Esophagus muscularis mucosa (tissue), 4 donors: ENCODE measurements at regions not wholly inside any gene's neighbourhood (a gene's known extent, or its start where the extent isn't known, plus 50 kb on each side); places are given as distances from the start of the nearest gene placed in this dataset.

Experiments
- DNase-seq: peaks from one replicate; pipeline ENCODE4 v3.0.0-alpha.2; 2017; ENCODE audit errors: extremely low spot score
- H3K27ac ChIP-seq, 4 donors: fragments of 200-600 bp; sonication (generic); replicated peaks in 1 of 4; 1 replicate in 3 of 4; 2 replicates in 1 of 4; pipeline ENCODE4 v1.5.1; 2016 to 2019; ENCODE audit warnings: mild to moderate bottlenecking in 1 of 4
- H3K27me3 ChIP-seq, 4 donors: fragments of 200-600 bp; sonication (generic); one replicate each; pipeline versions ENCODE4 v1.5.1 to v1.6.0; 2016 to 2019
- H3K36me3 ChIP-seq, 4 donors: fragments of 200-600 bp; sonication (generic); one replicate each; pipeline ENCODE4 v1.5.1; 2016 to 2019
- H3K4me1 ChIP-seq, 4 donors: fragments of 200-600 bp; sonication (generic); one replicate each; pipeline ENCODE4 v1.5.1; 2016 to 2019
- H3K4me3 ChIP-seq, 4 donors: fragments of 200-600 bp; sonication (generic); 1 replicate in 2 of 4; 2 replicates in 2 of 4; pipeline ENCODE4 v1.5.1; 2016 to 2019; ENCODE audit warnings: mild to moderate bottlenecking in 4 of 4, moderate library complexity in 1 of 4
- H3K9me3 ChIP-seq, 4 donors: fragments of 200-600 bp; sonication (generic); 1 replicate in 3 of 4; 2 replicates in 1 of 4; pipeline ENCODE4 v1.5.1; 2016 to 2019
- CTCF ChIP-seq, 3 experiments: fragments of 200-600 bp in 2 of 3; fragments of 450-650 bp in 1 of 3; sonication (generic) in 2 of 3; IDR thresholded peaks; one replicate each; pipeline ENCODE4 v1.5.1; 2017 to 2019; ENCODE audit warnings: antibody characterized with exemption in 3 of 3, mild to moderate bottlenecking in 2 of 3, moderate library complexity in 1 of 3
- EP300 ChIP-seq: sonication (generic); formaldehyde crosslinking; IDR thresholded peaks from one replicate; pipeline ENCODE4 v1.6.1; 2017; ENCODE audit warnings: antibody characterized with exemption
- POLR2A ChIP-seq: fragments of 450-650 bp; IDR thresholded peaks from one replicate; pipeline ENCODE4 v1.6.1; 2017; ENCODE audit warnings: antibody characterized with exemption, moderate library complexity, mild to moderate bottlenecking, low read depth
- POLR2AphosphoS5 ChIP-seq, 2 donors: sonication (generic); formaldehyde crosslinking; IDR thresholded peaks; one replicate each; pipeline ENCODE4 v1.6.1; 2017; ENCODE audit warnings: antibody characterized with exemption in 2 of 2
- WGBS: methylation state at CpG from one replicate; pipeline ENCODE4 v1.1.5; 2018; 5-methylcytosine and 5-hydroxymethylcytosine counted together
- intact Hi-C: fragments of 100-400 bp; cut with DNase I; formaldehyde crosslinking; loops from one replicate; pipeline ENCODE4 v1.15.1; 2023

- intact Hi-C loops, result no loop called here
- H3K27me3 ChIP-seq, result no peaks in the 10 kb centered on the region
- H3K4me3 ChIP-seq, result no peak overlapping the region
- TF ChIP-seq POLR2A (no peak), CTCF (IDR thresholded peaks at IDR 0.05) (no peak), EP300 (no peak), POLR2AphosphoS5 (IDR thresholded peaks at IDR 0.05) (no peak)
- DNase-seq, result no peak
- 63% methylated on average over 8 of the region's 8 CpGs for WGBS
- H3K27ac ChIP-seq, result peak overlapping the region; percentile 59 to 82 (median 75)
- no peaks in the 10 kb centered on the region for H3K36me3 ChIP-seq
- H3K9me3 ChIP-seq, result no peaks in the 10 kb centered on the region
- peaks cover 52 to 67% (median 63%) of the 10 kb centered on the region in 4 donors for H3K4me1 ChIP-seq
Measured at GRCh38 chr5:172584638-172585037, 56.4 kb upstream of the NEURL1B start.

- peak overlapping the region; percentile 59 to 82 (median 75) for H3K27ac ChIP-seq
- H3K27me3 ChIP-seq, result no peaks in the 10 kb centered on the region
- H3K36me3 ChIP-seq, result no peaks in the 10 kb centered on the region
- WGBS, result 62% methylated on average over 7 of the region's 7 CpGs
- TF ChIP-seq POLR2AphosphoS5 (IDR thresholded peaks at IDR 0.05) (peak; percentile 57 to 65), CTCF (IDR thresholded peaks at IDR 0.05) (no peak), POLR2A (no peak), EP300 (peak; percentile 50)
- H3K9me3 ChIP-seq, result no peaks in the 10 kb centered on the region
- DNase-seq, result no peak
- intact Hi-C loops, result no loop called here
- no peak overlapping the region for H3K4me3 ChIP-seq
- H3K4me1 ChIP-seq, result peaks cover 52 to 67% (median 64%) of the 10 kb centered on the region in 4 donors
Measured at GRCh38 chr5:172583931-172584511, 57.0 kb upstream of the NEURL1B start.

GRCh38 chr5:172582940-172583339, 58.1 kb upstream of the NEURL1B start:
- TF ChIP-seq EP300, result no peak
- TF ChIP-seq POLR2A, result no peak
- no peak for TF ChIP-seq CTCF (IDR thresholded peaks at IDR 0.05)
- no peak for TF ChIP-seq POLR2AphosphoS5 (IDR thresholded peaks at IDR 0.05)
- H3K4me1 ChIP-seq, result peaks cover 52 to 67% (median 64%) of the 10 kb centered on the region in 4 donors
- 67% methylated on average over 1 of the region's 6 CpGs for WGBS
- no peaks in the 10 kb centered on the region for H3K27me3 ChIP-seq
- no peak overlapping the region for H3K4me3 ChIP-seq
- intact Hi-C loops, result no loop called here
- peak overlapping the region; percentile 51 to 82 (median 68) for H3K27ac ChIP-seq
- no peaks in the 10 kb centered on the region for H3K9me3 ChIP-seq
- no peaks in the 10 kb centered on the region for H3K36me3 ChIP-seq
- no peak for DNase-seq

- Histone ChIP-seq H3K4me1 (peaks cover 42 to 60% (median 59%) of the 10 kb centered on the region in 4 donors), H3K27me3 (no peaks in the 10 kb centered on the region), H3K9me3 (no peaks in the 10 kb centered on the region), H3K27ac (no peak overlapping the region), H3K4me3 (no peak overlapping the region), H3K36me3 (no peaks in the 10 kb centered on the region)
- WGBS, result 32% methylated on average over 4 of the region's 4 CpGs
- no peak for DNase-seq
- intact Hi-C loops, result no loop called here
- TF ChIP-seq CTCF (IDR thresholded peaks at IDR 0.05) (no peak), EP300 (no peak), POLR2AphosphoS5 (IDR thresholded peaks at IDR 0.05) (no peak), POLR2A (no peak)
Measured at GRCh38 chr5:172581315-172581714, 59.7 kb upstream of the NEURL1B start.
